Sigmoid colon (tissue), 6 donors: ENCODE measurements at regions not wholly inside any gene's neighbourhood (a gene's known extent, or its start where the extent isn't known, plus 50 kb on each side); places are given as distances from the start of the nearest gene placed in this dataset.

Source experiments
- DNase-seq: peaks from one replicate; pipeline ENCODE4 v3.0.0-alpha.2; 2019
- H3K27ac ChIP-seq, 4 donors: fragments of 200-600 bp; sonication (generic); one replicate each; pipeline ENCODE4 v1.5.1; 2016 to 2019; ENCODE audit warnings: mild to moderate bottlenecking in 1 of 4
- H3K27me3 ChIP-seq, 3 donors: fragments of 200-600 bp; sonication (generic); one replicate each; pipeline ENCODE4 v1.5.1; 2019; ENCODE audit warnings: mild to moderate bottlenecking in 1 of 3
- H3K36me3 ChIP-seq, 4 donors: fragments of 200-600 bp; sonication (generic); one replicate each; pipeline ENCODE4 v1.5.1; 2016 to 2019
- H3K4me1 ChIP-seq, 4 donors: fragments of 200-600 bp; sonication (generic); one replicate each; pipeline ENCODE4 v1.5.1; 2017 to 2019
- H3K4me3 ChIP-seq, 4 donors: fragments of 200-600 bp; sonication (generic); one replicate each; pipeline ENCODE4 v1.5.1; 2017 to 2019; ENCODE audit warnings: mild to moderate bottlenecking in 2 of 4, moderate library complexity in 1 of 4
- H3K9me3 ChIP-seq, 4 donors: fragments of 200-600 bp in 3 of 4; sonication (generic) in 3 of 4; one replicate each; pipeline versions ENCODE4 v1.5.1 to v1.6.1; 2013 to 2019
- EP300 ChIP-seq, 4 donors: sonication (generic); formaldehyde crosslinking; IDR thresholded peaks; one replicate each; pipeline ENCODE4 v1.6.1; 2017; ENCODE audit warnings: antibody characterized with exemption in 4 of 4
- POLR2A ChIP-seq, 2 donors: fragments of 450-650 bp; IDR thresholded peaks; one replicate each; pipeline ENCODE4 v1.6.1; 2016; ENCODE audit warnings: antibody characterized with exemption in 2 of 2, mild to moderate bottlenecking in 2 of 2, moderate library complexity in 2 of 2
- POLR2AphosphoS5 ChIP-seq, 4 donors: sonication (generic); formaldehyde crosslinking; IDR thresholded peaks; one replicate each; pipeline ENCODE4 v1.6.1; 2017; ENCODE audit warnings: antibody characterized with exemption in 4 of 4
- WGBS, 2 donors: extraction: QIAGEN DNeasy Blood & Tissue Kit; methylation state at CpG; one replicate each; pipeline ENCODE4 v1.1.7; 2013; 5-methylcytosine and 5-hydroxymethylcytosine counted together
- intact Hi-C: fragments of 100-400 bp; cut with DNase I; formaldehyde crosslinking; loops from one replicate; pipeline ENCODE4 v1.15.1; 2023
- TF ChIP-seq, protein P1 (sequence below), 4 experiments: fragments of 450-650 bp in 3 of 4; fragments of 200-600 bp in 1 of 4; IDR thresholded peaks; one replicate each; pipeline ENCODE4 v1.5.1; 2016 to 2019; ENCODE audit warnings: antibody characterized with exemption in 4 of 4, mild to moderate bottlenecking in 3 of 4, moderate library complexity in 2 of 4
- donor health status: healthy with polysubstance abuse.
- donor health status: healthy.

DNA sequence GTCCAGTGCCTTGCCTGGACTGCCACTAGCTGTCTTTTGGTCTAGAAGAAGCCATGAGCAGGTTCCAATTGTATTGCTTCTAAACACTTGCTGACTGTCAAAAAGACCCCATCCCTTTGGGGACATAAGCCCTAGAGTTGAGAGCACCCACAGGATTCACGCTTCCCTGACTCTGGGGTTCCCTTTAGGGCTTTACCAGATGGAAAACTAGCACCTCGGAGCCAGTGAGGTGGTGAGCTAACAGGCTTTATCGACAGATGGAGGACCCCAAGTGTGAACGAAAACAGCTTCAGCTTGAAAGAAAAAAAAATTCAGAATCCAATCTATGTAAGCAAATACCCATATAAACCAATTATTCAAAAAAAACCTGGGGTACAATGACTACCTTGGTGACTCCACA is 90.8 kb downstream of the NAA11 start:
- H3K4me1 ChIP-seq = peaks cover 0 to 7% (median 3%) of the 10 kb centered on the region in 4 donors
- intact Hi-C loops = no loop called here
- WGBS, 2 donors = 83 to 89% methylated on average over 4 of the region's 4 CpGs
- H3K27ac ChIP-seq = no peak overlapping the region
- no peaks in the 10 kb centered on the region for H3K36me3 ChIP-seq
- TF ChIP-seq POLR2AphosphoS5 (IDR thresholded peaks at IDR 0.05) (no peak), POLR2A (IDR thresholded peaks at IDR 0.05) (no peak), EP300 (IDR thresholded peaks at IDR 0.05) (no peak)
- TF ChIP-seq, protein P1, sequence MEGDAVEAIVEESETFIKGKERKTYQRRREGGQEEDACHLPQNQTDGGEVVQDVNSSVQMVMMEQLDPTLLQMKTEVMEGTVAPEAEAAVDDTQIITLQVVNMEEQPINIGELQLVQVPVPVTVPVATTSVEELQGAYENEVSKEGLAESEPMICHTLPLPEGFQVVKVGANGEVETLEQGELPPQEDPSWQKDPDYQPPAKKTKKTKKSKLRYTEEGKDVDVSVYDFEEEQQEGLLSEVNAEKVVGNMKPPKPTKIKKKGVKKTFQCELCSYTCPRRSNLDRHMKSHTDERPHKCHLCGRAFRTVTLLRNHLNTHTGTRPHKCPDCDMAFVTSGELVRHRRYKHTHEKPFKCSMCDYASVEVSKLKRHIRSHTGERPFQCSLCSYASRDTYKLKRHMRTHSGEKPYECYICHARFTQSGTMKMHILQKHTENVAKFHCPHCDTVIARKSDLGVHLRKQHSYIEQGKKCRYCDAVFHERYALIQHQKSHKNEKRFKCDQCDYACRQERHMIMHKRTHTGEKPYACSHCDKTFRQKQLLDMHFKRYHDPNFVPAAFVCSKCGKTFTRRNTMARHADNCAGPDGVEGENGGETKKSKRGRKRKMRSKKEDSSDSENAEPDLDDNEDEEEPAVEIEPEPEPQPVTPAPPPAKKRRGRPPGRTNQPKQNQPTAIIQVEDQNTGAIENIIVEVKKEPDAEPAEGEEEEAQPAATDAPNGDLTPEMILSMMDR (IDR thresholded peaks at IDR 0.05) = no peak
- no peaks in the 10 kb centered on the region for H3K27me3 ChIP-seq
- no peak overlapping the region for H3K4me3 ChIP-seq
- no peaks in the 10 kb centered on the region for H3K9me3 ChIP-seq
- DNase-seq = no peak

GRCh38 chr4:79233820-79234219 is 92.0 kb downstream of the NAA11 start:
- WGBS, 2 donors = 87 to 89% methylated on average over 2 of the region's 2 CpGs
- no peak for DNase-seq
- Histone ChIP-seq H3K4me3 (no peak overlapping the region), H3K27ac (no peak overlapping the region), H3K27me3 (no peaks in the 10 kb centered on the region), H3K36me3 (no peaks in the 10 kb centered on the region), H3K4me1 (peaks cover 0 to 7% (median 3%) of the 10 kb centered on the region in 4 donors), H3K9me3 (no peaks in the 10 kb centered on the region)
- TF ChIP-seq POLR2AphosphoS5 (IDR thresholded peaks at IDR 0.05) = no peak
- TF ChIP-seq, protein P1 (IDR thresholded peaks at IDR 0.05) = no peak
- intact Hi-C loops = no loop called here

DNA sequence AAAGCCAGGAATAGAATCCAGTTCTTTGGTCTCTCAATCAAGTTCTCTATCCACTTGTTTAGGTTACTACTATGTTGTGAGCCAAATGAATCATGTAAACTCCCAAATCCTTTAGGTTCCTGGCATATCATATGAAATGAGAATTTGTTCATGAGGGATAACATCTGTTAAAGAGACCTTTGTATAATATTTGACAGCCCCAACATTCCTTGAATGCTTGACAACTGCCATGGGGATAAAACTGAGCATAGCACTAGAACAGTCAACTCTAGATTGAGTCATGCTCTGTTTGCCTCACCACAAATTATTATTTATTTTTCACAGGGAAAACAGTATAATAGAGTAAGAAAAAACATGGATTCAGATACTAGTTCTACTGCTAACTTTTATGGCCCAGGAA is 93.3 kb downstream of the NAA11 start:
- DNase-seq = no peak
- Histone ChIP-seq H3K4me3 (no peak overlapping the region), H3K4me1 (peaks cover 0 to 1% (median under 1%) of the 10 kb centered on the region in 4 donors), H3K27ac (no peak overlapping the region), H3K36me3 (no peaks in the 10 kb centered on the region), H3K27me3 (no peaks in the 10 kb centered on the region), H3K9me3 (no peaks in the 10 kb centered on the region)
- TF ChIP-seq POLR2AphosphoS5 (IDR thresholded peaks at IDR 0.05) (no peak), EP300 (IDR thresholded peaks at IDR 0.05) (no peak), POLR2A (IDR thresholded peaks at IDR 0.05) (no peak)
- TF ChIP-seq, protein P1 (IDR thresholded peaks at IDR 0.05) = no peak
- intact Hi-C loops = no loop called here

GRCh38 chr4:79227860-79228259 is 98.0 kb downstream of the NAA11 start:
- no peaks in the 10 kb centered on the region for H3K9me3 ChIP-seq
- no peak overlapping the region for H3K27ac ChIP-seq
- H3K27me3 ChIP-seq = no peaks in the 10 kb centered on the region
- H3K4me3 ChIP-seq = no peak overlapping the region
- H3K4me1 ChIP-seq = no peaks in the 10 kb centered on the region
- intact Hi-C loops = no loop called here
- no peak for DNase-seq
- H3K36me3 ChIP-seq = no peaks in the 10 kb centered on the region
- no peak for TF ChIP-seq POLR2A (IDR thresholded peaks at IDR 0.05)
- WGBS, 2 donors = 63 to 66% methylated on average over 2 of the region's 2 CpGs

DNA sequence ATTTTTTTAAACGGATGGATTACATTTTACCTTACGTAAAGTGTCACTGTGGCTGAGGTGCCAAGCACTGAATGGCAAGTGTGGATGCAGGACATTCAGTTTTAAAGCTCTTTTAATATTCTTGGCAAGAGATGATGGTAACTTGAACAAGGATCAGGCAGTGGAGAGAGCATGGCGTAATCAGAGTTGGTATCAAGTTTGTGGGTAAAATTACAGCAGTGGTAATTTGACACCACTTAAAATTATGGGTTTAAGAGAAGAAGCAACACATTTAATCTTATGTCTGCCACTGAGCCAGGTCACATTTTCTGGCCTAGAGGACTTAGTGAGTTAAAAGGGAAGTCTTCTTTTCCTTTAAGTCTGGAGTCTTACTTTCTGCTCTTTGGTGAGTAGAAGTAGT is 100.5 kb downstream of the NAA11 start:
- Histone ChIP-seq H3K36me3 (no peaks in the 10 kb centered on the region), H3K9me3 (no peaks in the 10 kb centered on the region), H3K27ac (no peak overlapping the region), H3K27me3 (no peaks in the 10 kb centered on the region), H3K4me3 (no peak overlapping the region), H3K4me1 (no peaks in the 10 kb centered on the region)
- 32 to 64% methylated on average over 3 of the region's 3 CpGs for WGBS, 2 donors
- no peak for DNase-seq
- intact Hi-C loops = no loop called here
- TF ChIP-seq EP300 (IDR thresholded peaks at IDR 0.05) (no peak), POLR2A (IDR thresholded peaks at IDR 0.05) (no peak), POLR2AphosphoS5 (IDR thresholded peaks at IDR 0.05) (no peak)
- TF ChIP-seq, protein P1 (IDR thresholded peaks at IDR 0.05) = no peak
